Stimulated activated CD4-positive, alpha-beta T cell treated with anti-CD3 and anti-CD28 coated beads, Interleukin-15, amount 100 ng/mL, for 48 hours (primary cell): ENCODE measurements at regions not wholly inside any gene's neighbourhood (a gene's known extent, or its start where the extent isn't known, plus 50 kb on each side); places are given as distances from the start of the nearest gene placed in this dataset.

Experiments
- DNase-seq, 2 donors: peaks; one replicate each; pipeline ENCODE4 v3.0.0-alpha.2; 2020; ENCODE audit warnings: low read depth in 2 of 2

- no peak for DNase-seq
Observed at GRCh38 chr9:13990331-13990730, 323.6 kb downstream of the NFIB start.

DNA sequence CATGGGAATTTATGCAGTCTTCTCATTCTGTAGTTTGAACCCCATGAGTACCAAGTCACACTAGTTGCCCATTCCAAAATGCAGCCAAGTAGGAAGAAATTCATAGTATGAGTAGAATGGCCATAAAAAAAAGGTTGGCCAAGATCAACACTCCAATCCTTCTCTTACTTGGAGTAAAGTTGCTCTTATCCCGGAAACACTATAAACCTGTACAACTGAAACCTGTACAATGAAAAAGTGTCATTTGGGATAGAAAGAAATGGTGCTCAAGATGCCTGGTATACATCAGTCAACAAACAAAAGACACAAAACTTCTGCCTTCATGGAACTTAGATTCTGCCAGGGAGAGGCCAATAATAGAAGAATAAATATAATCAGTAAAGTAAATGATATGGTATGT, 325.0 kb downstream of the NFIB start:
- DNase-seq = no peak

- DNase-seq = no peak
Observed at GRCh38 chr9:13983607-13984006, 330.3 kb downstream of the NFIB start.

GRCh38 chr9:13979941-13980318, 334.0 kb downstream of the NFIB start:
- no peak for DNase-seq

- DNase-seq = no peak
Observed at GRCh38 chr9:13975611-13976290, 338.2 kb downstream of the NFIB start.

DNA sequence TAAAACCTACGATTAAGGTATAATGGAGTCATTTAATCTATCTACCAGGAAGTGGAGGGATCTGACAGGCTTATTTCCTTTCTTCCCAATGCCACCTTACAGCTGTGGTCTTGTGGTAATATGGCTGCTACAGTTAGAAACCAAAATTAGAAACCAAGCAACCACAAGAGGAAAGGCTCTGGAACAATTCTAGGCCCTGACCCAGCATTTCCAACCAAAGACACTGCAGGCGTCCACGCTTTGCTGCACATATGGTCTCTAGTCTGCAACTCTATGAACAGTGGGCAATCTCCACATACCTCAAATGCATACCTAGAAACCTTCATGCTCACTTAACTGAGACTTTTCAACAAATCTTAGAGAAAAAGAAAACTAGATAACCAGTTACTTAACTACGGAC, 339.1 kb downstream of the NFIB start:
- no peak for DNase-seq

DNA sequence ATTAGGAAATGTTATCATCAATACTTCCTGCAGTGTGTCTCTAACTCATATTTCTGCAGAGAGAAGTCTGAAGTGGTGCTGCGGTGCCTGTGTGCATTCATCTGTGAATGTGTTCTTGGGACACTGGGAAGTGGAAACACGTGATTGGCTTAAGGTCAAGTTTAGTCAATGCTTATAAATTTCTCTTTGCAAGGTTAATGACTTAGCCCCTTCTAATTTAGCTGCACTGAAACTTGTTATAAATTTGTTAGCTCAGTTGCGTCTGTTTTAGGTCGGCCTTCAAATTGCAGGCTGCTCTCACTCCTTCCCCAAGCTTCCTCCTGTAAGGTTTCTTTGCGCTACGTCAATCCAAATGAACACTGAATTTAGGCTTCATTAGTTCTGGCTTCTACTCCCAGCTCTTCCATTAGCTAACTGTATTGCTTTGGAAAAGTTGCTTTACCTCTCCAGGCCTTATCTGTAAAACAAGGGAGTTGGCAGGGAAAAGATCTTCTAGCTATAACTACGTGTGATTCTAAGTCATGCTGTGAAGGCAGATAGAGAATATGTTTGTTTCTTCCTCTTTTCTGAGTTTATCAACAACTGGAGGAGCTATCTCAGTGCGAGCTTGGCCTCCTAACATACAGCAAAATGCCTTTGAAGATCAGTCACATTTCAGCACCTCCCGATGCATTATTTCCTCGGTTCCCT, 341.8 kb downstream of the NFIB start:
- no peak for DNase-seq

GRCh38 chr9:13971415-13971814, 342.5 kb downstream of the NFIB start:
- no peak for DNase-seq

- DNase-seq = no peak
Observed at GRCh38 chr9:13970426-13970825, 343.5 kb downstream of the NFIB start.

DNA sequence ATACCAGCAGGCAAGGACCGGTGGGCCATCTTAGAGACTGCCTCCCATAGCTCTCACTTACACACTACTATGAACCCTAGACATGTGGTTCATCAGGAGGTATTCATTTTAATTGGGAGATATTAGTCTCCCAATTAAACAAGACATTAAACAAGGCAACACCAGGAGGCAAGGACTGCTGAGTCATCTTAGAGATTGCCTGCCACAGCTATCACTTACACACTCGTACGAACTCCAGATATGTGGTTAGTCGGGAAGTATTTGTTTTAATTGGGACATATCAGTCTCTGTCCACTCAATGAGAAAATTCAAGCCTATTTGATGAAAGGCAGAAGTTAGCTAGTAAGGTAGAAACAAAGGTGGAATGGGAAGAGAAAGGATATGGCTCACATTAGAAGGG, 343.9 kb downstream of the NFIB start:
- no peak for DNase-seq

DNA sequence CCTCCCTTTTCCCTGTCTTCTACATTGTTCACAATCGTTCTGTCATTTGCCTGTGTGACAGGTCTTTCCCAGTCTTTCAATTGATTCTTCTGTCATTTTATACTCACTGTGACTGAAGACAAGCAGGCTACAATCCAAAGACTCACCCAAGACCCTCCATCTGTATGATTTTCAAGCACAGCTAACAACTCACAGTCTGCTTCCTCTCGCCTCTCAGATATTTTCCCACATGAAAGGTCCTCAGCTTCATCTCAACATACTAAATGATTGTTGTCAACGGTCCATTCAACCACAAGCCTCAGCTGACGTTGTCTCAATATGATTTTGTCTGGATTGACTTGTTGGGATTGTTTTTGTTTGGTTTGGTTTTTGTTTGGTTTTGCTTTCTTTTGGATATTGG, 346.5 kb downstream of the NFIB start:
- no peak for DNase-seq

- no peak for DNase-seq
Observed at GRCh38 chr9:13967011-13967410, 346.9 kb downstream of the NFIB start.

- DNase-seq = no peak
Observed at GRCh38 chr9:13963005-13963653, 350.8 kb downstream of the NFIB start.

DNA sequence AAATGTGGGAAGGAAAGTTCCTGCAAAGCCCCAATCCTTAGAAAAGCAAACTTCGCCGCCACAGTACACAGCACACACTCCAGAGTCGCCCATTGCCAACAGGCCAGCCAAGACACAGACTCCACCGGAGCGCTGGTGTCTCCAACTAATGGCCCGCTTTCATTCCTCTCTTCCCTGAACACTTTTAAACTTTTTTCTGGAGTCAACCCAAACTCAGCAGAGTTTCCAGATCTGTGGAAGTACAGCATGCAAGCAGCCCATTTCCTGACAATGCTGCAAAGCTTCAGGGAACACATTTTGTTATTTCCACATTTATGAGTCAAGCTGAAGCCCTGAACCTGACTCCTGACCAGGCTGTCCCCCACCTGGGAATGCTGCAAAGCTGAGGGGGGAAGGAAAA, 351.9 kb downstream of the NFIB start:
- DNase-seq = no peak

DNA sequence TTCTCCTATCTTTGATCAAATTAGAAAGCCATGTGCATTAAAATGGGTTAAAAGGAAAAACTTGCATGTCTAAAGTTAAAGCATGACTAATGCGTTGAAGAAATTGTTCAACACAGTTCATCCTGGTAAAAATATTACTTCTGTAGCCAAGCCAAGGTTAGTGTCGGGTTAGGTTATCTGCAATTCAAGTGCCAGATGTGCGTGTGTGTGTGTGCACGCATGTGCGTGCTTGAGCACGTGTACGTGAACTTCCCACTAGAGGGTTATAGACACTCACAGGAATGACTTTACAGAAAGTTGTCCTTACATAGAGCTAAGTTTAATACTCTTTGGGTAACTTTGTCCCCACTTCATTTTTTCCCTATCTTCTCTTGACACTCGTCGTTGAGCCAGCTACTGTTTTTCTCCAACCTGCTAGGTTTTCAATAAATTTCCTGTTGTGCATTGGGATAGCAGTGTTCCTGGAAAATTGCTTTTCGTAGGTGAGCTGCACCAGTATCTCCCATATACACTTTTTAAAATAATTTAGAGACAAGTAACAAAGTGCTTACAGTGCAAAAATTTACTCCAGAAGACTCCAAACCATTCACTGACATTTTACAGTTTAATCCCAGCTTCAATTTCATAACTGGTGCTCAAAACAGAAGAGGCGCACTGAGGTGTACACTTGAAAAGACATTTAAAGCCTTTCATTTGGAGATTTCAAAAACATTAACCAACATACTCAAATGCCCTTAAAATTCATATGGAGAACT, 353.8 kb downstream of the NFIB start:
- DNase-seq = no peak

DNA sequence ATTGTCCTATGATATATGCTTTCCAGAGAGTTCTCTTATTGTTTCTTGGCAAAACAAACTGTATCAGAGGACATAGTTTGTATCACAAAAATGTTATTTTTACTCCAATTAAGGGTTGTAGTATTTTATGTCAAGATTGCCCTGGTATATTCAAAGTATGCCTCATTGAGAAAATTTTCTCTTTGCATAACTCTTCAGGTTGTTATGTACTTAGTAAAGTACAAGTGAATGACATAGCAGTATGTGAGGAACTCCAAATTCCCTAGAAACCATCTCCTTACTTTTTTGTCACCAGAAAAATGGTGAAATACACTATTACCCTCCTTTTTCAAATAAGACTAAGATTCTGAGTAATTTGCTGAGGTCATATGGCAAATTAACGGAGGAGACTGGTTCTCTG, 355.3 kb downstream of the NFIB start:
- no peak for DNase-seq

DNA sequence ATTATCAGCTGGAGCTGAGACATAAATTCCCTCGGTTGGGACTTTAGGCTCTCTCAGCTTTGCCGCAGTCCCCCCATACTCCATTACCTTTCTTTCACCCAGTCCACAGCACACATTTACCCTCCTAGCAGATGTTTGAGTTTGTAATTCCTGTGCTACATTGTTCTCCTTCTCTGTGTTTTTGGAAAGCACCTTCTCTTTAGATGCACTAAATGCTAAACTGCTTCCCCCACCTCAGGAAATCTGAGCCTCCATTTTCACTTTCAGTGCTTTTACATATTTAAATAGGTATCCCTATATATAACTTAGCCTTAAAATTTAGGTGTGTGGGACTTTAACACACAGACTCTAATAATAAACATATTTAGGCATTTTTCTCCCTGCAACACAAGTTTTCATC, 356.9 kb downstream of the NFIB start:
- DNase-seq = no peak

DNA sequence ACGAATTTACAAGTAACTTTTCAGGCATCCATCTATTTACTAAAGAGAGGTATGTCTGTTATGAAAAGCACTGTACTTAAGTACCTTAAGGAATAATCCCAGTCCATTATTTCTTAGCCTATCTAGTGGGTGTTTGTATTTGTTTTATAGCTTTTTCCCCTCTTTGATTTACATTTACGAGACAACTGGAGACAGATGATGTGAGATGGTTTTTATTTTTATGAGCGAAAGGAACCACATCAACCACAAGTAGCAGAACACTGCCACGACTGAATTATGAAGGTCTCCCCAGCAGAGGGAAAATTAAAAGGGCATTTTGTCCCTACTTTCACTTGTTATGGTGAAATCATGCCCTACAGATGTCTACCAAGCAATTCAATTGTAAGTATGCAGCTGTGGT, 357.8 kb downstream of the NFIB start:
- no peak for DNase-seq

GRCh38 chr9:13952906-13953305, 361.0 kb downstream of the NFIB start:
- no peak for DNase-seq

GRCh38 chr9:13948037-13948436, 365.9 kb downstream of the NFIB start:
- no peak for DNase-seq

GRCh38 chr9:13943176-13943575, 370.8 kb downstream of the NFIB start:
- DNase-seq = no peak

- DNase-seq = peak; percentile 1 to 3
Observed at GRCh38 chr9:13942695-13943094, 371.2 kb downstream of the NFIB start.

DNA sequence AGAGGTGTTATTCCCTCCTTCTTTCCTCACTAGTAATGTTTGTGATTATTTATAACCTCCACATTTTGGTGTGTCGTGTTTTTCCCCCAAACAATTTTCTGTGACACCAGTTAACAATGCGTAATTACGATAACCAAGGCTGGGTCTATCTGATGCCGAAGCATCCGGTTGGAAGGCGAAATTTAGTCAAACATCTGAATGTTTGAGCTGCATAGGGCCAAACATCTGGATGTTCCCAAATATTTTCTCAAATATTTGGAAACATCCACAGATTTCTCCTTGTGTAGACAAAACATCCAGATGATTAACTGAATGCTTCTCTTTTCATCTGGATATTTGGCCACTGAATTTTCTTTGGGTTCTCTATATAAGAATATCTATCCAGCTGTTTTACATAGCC, 371.7 kb downstream of the NFIB start:
- DNase-seq = no peak
